SJCRH30 (cell line): ENCODE measurements at regions not wholly inside any gene's neighbourhood (a gene's known extent, or its start where the extent isn't known, plus 50 kb on each side); places are given as distances from the start of the nearest gene placed in this dataset.

Source experiments
- DNase-seq, 2 experiments: peaks; one replicate each; pipeline ENCODE4 v3.0.0-alpha.2; 2015 to 2020
- H3K27ac ChIP-seq: fragments of 250-450 bp; sonication (Bioruptor Pico); 2 replicates; pipeline ENCODE4 v1.5.1; 2020; ENCODE audit warnings: mild to moderate bottlenecking, moderate library complexity
- H3K27me3 ChIP-seq: fragments of 250-450 bp; sonication (Bioruptor Pico); 2 replicates; pipeline ENCODE4 v1.5.1; 2020; ENCODE audit warnings: mild to moderate bottlenecking, moderate library complexity
- H3K36me3 ChIP-seq: fragments of 250-450 bp; sonication (Bioruptor Pico); 2 replicates; pipeline ENCODE4 v1.5.1; 2020; ENCODE audit warnings: mild to moderate bottlenecking, moderate library complexity
- H3K4me1 ChIP-seq: fragments of 250-450 bp; sonication (Bioruptor Pico); 2 replicates; pipeline ENCODE4 v1.5.1; 2020; ENCODE audit warnings: mild to moderate bottlenecking, moderate library complexity
- H3K4me3 ChIP-seq: fragments of 250-450 bp; sonication (Bioruptor Pico); 2 replicates; pipeline ENCODE4 v1.5.1; 2020; ENCODE audit warnings: mild to moderate bottlenecking, moderate library complexity
- H3K9me3 ChIP-seq: fragments of 250-450 bp; sonication (Bioruptor Pico); replicated peaks from 2 replicates; pipeline ENCODE4 v1.5.1; 2020; ENCODE audit warnings: mild to moderate bottlenecking, moderate library complexity

- 0 out of 2 replicates have a peak, but pooled peaks cover 2% of the 10 kb centered on the region for H3K9me3 ChIP-seq
- H3K27me3 ChIP-seq: no peaks in the 10 kb centered on the region
- no peaks in the 10 kb centered on the region for H3K4me1 ChIP-seq
- H3K27ac ChIP-seq: no peak overlapping the region
- H3K36me3 ChIP-seq: no peaks in the 10 kb centered on the region
- no peak for DNase-seq
- H3K4me3 ChIP-seq: no peak overlapping the region
Observed at GRCh38 chr13:37947419-37948140, 78.0 kb upstream of the TRPC4 start.

DNA sequence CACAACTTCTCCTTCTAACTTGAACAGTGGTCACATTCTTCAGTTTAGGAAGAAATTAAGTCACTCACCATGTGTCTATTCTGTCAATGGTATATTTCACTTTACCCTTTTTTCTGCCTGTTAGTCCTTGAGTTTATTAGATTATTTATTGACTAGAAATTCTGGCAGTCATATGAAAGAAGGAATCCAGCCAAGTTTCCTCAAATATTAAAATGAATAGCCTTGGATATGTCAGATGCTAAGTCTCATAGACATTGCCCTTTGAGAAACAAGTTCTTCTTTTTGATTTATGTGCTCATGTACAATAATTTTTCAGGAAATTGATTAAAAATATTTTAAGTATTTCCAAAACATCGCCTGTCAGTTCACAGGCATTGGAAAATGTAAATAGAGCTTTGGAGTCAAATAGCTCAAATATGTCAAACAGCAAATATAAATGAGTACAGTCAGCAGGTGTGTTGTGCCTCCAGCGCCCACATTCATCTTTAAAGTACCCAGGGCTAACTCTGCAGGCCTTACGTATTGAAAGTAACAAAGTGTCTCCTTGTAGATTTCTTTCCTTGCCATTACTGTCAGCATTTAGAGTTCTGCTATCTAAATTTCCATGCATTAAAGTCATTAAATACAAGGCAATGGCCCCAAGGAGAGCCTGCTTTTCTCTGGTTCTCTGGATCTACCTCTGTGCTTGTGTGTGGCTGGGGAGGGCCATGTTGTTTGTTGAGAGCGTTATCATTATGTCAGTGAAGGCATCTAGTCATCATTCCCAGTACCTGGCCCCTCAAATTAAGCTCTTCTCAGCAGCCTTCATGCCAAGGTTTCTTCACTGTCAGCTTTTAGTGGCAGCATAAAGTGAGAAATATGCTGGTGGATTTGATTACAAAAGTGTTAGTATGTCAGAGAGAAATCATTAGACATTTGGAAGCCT is 76.3 kb upstream of the TRPC4 start:
- H3K4me1 ChIP-seq: no peaks in the 10 kb centered on the region
- no peak for DNase-seq
- no peaks in the 10 kb centered on the region for H3K36me3 ChIP-seq
- H3K27me3 ChIP-seq: no peaks in the 10 kb centered on the region
- H3K9me3 ChIP-seq: no peaks in the 10 kb centered on the region
- H3K27ac ChIP-seq: no peak overlapping the region
- no peak overlapping the region for H3K4me3 ChIP-seq

DNA sequence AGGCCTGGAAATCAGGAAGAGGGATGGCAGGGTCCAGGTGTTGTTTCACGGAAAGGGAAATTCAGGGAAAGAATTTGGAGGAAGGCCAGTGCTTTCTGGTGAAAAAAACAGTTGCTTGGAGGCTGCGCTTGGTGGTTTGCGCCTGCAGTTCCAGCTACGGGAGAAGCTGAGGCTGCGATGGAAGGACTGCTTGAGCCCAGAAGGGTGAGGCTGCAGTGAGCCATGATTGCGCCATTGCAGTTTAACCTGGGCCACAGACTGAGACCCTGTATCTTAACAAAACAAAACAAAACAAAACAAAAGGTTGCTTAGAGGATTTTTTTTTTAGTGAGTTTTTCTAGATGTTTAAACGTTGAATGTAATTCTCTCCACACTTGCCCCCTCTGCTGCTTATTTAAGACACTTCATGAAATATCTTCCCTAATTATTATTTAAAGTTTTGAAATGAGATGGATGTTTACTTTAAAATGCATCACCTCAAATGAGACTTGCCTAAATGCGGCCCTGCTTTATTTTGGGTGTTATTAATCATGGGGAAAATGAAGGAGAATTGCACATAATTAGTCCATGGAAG is 75.4 kb upstream of the TRPC4 start:
- DNase-seq: no peak

GRCh38 chr13:37944081-37944868 is 74.7 kb upstream of the TRPC4 start:
- H3K9me3 ChIP-seq: no peaks in the 10 kb centered on the region
- no peaks in the 10 kb centered on the region for H3K36me3 ChIP-seq
- no peak for DNase-seq
- no peak overlapping the region for H3K27ac ChIP-seq
- H3K27me3 ChIP-seq: no peaks in the 10 kb centered on the region; the same call in 1 of the 2 replicates
- no peak overlapping the region for H3K4me3 ChIP-seq
- H3K4me1 ChIP-seq: no peaks in the 10 kb centered on the region

More for the DNA sequence above, 75.4 kb upstream of the TRPC4 start:
- no peaks in the 10 kb centered on the region for H3K27me3 ChIP-seq
- no peaks in the 10 kb centered on the region for H3K9me3 ChIP-seq
- H3K36me3 ChIP-seq: no peaks in the 10 kb centered on the region
- no peaks in the 10 kb centered on the region for H3K4me1 ChIP-seq
- H3K4me3 ChIP-seq: no peak overlapping the region
- no peak overlapping the region for H3K27ac ChIP-seq

DNA sequence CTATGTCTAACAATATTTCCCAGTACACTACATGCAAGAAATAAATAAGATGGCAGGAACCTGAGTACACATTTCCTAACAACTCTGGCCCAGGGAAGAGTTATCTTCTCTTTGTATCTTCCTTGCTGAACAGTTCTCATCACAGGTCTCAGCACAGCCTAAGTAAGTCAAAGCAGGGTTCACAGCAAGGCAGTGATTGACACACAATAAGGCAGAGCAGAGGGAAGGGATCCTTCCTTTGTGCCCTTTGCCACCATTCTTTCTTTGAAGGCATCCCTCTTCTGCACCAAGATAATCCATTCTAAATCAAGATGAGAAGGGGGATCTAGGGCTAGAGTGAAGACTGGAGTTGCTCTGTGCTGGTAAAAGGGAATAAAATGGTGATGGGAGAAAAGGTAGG is 73.4 kb upstream of the TRPC4 start:
- H3K4me3 ChIP-seq: no peak overlapping the region
- H3K27ac ChIP-seq: no peak overlapping the region
- no peaks in the 10 kb centered on the region for H3K4me1 ChIP-seq
- no peaks in the 10 kb centered on the region for H3K9me3 ChIP-seq
- H3K27me3 ChIP-seq: no peaks in the 10 kb centered on the region; the same call in 1 of the 2 replicates
- no peak for DNase-seq
- H3K36me3 ChIP-seq: no peaks in the 10 kb centered on the region

- DNase-seq: no peak
- no peaks in the 10 kb centered on the region; the same call in 1 of the 2 replicates for H3K27me3 ChIP-seq
Observed at GRCh38 chr13:37934339-37935191, 65.0 kb upstream of the TRPC4 start.

DNA sequence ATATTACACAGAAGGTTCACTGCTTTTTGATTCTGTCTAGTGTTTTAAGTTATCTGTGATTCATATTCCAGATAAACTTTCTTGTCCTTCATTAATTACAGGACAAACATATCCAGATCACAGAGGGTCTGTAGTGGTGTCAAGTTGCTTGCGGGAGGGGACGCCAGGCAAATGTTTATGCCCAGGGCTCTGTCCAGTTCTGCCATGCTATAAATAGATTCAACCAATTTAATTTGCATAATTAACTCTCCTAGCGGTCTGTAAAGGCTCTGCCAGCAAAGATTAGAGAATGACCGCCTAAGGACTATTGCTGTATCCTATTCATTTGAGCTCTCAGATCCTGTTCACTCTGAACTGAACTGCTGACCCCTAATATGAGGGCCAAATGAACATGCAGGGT is 59.7 kb upstream of the TRPC4 start:
- Histone ChIP-seq H3K27me3 (no peaks in the 10 kb centered on the region), H3K4me1 (no peaks in the 10 kb centered on the region), H3K36me3 (no peaks in the 10 kb centered on the region), H3K27ac (no peak overlapping the region), H3K4me3 (no peak overlapping the region), H3K9me3 (no peaks in the 10 kb centered on the region)
- DNase-seq: no peak

More at GRCh38 chr13:37934339-37935191, 65.0 kb upstream of the TRPC4 start:
- H3K36me3 ChIP-seq: no peaks in the 10 kb centered on the region
- H3K27ac ChIP-seq: no peak overlapping the region
- H3K4me3 ChIP-seq: no peak overlapping the region
- no peaks in the 10 kb centered on the region for H3K9me3 ChIP-seq
- H3K4me1 ChIP-seq: no peaks in the 10 kb centered on the region

GRCh38 chr13:37927561-37927960 is 58.0 kb upstream of the TRPC4 start:
- Histone ChIP-seq H3K9me3 (no peaks in the 10 kb centered on the region), H3K4me3 (no peak overlapping the region), H3K27me3 (no peaks in the 10 kb centered on the region), H3K27ac (no peak overlapping the region), H3K36me3 (no peaks in the 10 kb centered on the region), H3K4me1 (no peaks in the 10 kb centered on the region)
- DNase-seq: no peak

DNA sequence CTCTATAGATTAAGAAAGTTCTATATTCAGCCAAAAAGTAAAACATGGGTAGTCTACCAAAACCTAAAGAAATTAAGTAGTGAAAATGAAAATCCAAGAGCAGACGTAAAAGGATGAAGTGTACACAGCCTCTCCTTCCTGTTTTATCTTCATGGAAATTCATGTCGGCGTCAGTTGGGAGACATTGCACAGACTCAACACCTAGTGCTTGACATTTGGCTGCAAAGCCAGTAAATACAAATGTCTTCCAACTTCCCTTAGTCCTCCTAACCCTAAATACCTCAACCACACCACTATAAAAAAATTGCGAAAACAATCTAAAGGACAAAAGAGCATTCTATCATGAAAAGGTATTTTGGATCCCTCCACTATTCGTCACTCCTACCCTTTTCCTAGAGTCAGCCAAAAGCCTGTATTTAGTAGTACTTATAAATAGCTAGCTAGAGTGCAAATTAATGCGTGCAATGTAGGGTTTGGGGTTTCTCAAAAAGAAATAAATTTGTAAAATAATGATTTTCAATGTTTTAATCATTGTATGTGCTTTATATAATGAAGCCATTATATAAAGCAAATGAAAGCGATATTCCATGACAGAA is 56.4 kb upstream of the TRPC4 start:
- Histone ChIP-seq H3K9me3 (no peaks in the 10 kb centered on the region), H3K36me3 (no peaks in the 10 kb centered on the region), H3K27me3 (no peaks in the 10 kb centered on the region), H3K27ac (no peak overlapping the region), H3K4me3 (no peak overlapping the region), H3K4me1 (no peaks in the 10 kb centered on the region)
- no peak for DNase-seq

- H3K27me3 ChIP-seq: no peaks in the 10 kb centered on the region
- H3K36me3 ChIP-seq: no peaks in the 10 kb centered on the region
- no peak overlapping the region for H3K27ac ChIP-seq
- H3K4me3 ChIP-seq: no peak overlapping the region
- DNase-seq: no peak
- H3K4me1 ChIP-seq: no peaks in the 10 kb centered on the region
- H3K9me3 ChIP-seq: no peaks in the 10 kb centered on the region
Observed at GRCh38 chr13:37923236-37923635, 53.7 kb upstream of the TRPC4 start.

DNA sequence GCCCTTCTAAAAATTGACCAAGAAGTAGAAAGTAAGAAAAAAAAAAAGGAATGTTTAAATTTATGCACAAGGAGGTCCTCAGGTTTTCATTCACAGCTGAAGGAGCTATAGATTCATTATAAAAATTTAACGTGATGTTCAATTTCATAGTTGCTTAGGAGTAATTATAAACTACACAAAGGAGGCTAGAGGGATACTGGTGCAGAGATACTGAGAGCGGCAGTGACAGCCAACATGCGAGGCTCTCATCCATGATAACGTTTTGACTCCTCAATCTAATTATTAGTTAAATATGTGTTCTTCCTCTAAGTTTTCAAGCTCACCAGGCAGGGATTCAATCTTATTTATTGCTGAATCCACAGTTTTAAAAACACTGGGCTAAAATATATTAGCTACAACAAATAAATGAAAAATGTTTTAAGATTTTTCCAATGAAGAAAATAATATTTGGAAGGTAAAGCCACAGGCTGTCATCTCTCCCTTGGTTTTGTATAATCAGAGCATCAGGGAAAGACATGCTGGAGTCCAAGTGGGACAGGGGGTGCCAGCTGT is 49.8 kb upstream of the TRPC4 start:
- H3K27ac ChIP-seq: no peak overlapping the region
- DNase-seq: no peak
- H3K4me1 ChIP-seq: no peaks in the 10 kb centered on the region
- no peak overlapping the region for H3K4me3 ChIP-seq
- H3K9me3 ChIP-seq: no peaks in the 10 kb centered on the region
- no peaks in the 10 kb centered on the region for H3K27me3 ChIP-seq
- no peaks in the 10 kb centered on the region for H3K36me3 ChIP-seq
